GM12891 (cell line): ENCODE measurements at regions not wholly inside any gene's neighbourhood (a gene's known extent, or its start where the extent isn't known, plus 50 kb on each side); places are given as distances from the start of the nearest gene placed in this dataset.

Source experiments
- POLR2A ChIP-seq: IDR thresholded peaks from 2 replicates; pipeline ENCODE4 v1.6.1; 2011; ENCODE audit warnings: low read depth, low read length, control low read depth
- POLR2AphosphoS5 ChIP-seq: IDR thresholded peaks from 2 replicates; pipeline ENCODE4 v1.6.1; 2011; ENCODE audit warnings: low read depth, low read length, control low read depth

GRCh38 chr14:44654591-44654990, 147.5 kb upstream of the FSCB start:
- no peak for TF ChIP-seq POLR2AphosphoS5
- no peak for TF ChIP-seq POLR2A
